GM12865 (cell line): ENCODE measurements at regions not wholly inside any gene's neighbourhood (a gene's known extent, or its start where the extent isn't known, plus 50 kb on each side); places are given as distances from the start of the nearest gene placed in this dataset.
A peak's percentile ranks its signal among the peaks of the same experiment; 100 is the strongest.

Source experiments
- DNase-seq: peaks from one replicate; pipeline ENCODE4 v3.0.0; 2010; ENCODE audit warnings: low read depth
- H3K4me3 ChIP-seq: 2 replicates; pipeline ENCODE4 v1.5.1; 2011; ENCODE audit warnings: mild to moderate bottlenecking, low read depth, low read length, control low read depth
- TF ChIP-seq, protein P1 (sequence below): IDR thresholded peaks from 2 replicates; pipeline ENCODE4 v1.5.1; 2011; ENCODE audit warnings: low read length, control low read depth, low read depth, inconsistent platforms; ENCODE audit not compliant: insufficient read depth; ENCODE audit errors: missing control alignments

DNA sequence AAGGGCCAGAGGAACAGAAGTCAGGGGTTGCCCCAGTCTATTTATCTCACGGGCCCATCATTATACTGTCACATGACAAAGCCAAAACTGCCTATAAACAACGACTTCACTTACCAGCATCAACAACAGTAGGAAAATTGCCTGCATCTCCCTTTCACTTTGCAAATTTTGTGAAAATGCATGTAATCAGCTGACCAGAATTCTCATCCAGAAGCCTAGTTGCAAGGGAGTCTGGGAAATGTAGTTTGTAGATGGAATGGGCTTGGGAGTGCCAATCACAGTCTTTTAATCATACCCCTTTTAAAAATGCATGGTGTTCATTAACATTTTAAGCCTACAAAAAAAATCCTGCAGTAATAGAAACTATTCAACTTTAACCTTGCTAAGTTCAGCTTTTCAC is 369.3 kb upstream of the TMPO start:
- DNase-seq: peak; percentile 12
- no peak overlapping the region for H3K4me3 ChIP-seq
- TF ChIP-seq, protein P1, sequence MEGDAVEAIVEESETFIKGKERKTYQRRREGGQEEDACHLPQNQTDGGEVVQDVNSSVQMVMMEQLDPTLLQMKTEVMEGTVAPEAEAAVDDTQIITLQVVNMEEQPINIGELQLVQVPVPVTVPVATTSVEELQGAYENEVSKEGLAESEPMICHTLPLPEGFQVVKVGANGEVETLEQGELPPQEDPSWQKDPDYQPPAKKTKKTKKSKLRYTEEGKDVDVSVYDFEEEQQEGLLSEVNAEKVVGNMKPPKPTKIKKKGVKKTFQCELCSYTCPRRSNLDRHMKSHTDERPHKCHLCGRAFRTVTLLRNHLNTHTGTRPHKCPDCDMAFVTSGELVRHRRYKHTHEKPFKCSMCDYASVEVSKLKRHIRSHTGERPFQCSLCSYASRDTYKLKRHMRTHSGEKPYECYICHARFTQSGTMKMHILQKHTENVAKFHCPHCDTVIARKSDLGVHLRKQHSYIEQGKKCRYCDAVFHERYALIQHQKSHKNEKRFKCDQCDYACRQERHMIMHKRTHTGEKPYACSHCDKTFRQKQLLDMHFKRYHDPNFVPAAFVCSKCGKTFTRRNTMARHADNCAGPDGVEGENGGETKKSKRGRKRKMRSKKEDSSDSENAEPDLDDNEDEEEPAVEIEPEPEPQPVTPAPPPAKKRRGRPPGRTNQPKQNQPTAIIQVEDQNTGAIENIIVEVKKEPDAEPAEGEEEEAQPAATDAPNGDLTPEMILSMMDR: no peak

DNA sequence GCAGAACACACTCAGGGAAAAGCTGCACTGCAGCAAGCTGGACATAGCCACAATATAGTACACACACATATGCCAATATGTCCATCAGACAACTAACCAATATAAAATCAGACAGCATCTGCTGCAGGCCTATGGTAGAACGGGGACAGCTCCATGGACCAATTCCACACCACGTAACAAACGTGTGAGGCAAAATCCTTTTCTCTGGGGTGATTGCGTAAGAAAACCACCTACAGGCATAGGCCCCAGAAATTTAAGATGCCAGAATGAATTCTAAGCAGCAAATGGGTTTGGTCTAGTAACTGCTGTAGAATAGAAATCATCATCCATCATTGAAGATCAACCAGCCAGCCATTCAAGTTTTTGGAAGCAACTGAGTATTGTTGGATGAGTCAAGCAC is 368.9 kb upstream of the TMPO start:
- TF ChIP-seq, protein P1: no peak
- DNase-seq: no peak
- no peak overlapping the region for H3K4me3 ChIP-seq

DNA sequence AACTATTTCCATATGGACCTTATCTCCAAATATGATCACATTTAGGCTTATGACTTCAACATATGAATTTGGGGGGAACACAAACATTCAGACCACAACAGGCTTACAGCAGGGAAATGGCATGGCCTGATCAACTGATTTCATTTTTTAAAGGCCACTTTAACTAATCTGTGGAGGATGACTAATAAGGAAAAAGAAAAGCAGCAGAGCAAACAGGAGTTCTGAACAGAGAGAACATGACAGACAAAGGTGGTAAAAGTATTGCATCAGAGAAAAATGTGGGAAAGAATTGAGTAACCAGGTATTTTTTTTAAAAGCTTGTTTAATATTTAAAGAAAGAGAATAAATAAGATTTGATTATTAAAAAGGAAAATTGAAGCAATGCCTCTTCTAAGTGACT is 366.1 kb upstream of the TMPO start:
- DNase-seq: peak; percentile 17
- no peak overlapping the region for H3K4me3 ChIP-seq
- TF ChIP-seq, protein P1: no peak

DNA sequence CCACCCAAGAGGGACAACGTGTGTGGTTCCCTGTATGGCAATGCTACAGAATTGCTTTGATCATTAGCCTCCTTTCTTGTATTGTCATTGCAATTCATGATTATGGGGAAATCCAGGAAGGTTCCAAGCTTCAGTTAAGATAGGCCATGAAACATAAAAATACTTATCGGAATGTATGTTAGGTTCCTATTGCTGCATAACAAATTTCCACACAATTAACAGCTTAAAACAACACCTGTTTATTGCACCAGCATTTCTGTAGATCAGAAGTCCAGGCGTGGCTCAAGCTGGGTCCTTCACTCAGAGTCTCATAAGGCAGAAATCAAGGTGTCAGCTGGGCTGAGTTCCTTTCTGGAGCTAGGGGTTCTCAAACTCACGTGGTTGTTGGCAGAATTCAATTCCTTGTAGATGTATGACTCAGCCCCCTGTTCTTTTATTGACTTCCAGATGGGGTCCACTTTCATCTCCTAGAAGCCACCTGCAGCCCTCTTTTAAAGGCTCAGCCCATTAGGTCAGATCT is 365.6 kb upstream of the TMPO start:
- H3K4me3 ChIP-seq: no peak overlapping the region
- DNase-seq: no peak
- TF ChIP-seq, protein P1: no peak

DNA sequence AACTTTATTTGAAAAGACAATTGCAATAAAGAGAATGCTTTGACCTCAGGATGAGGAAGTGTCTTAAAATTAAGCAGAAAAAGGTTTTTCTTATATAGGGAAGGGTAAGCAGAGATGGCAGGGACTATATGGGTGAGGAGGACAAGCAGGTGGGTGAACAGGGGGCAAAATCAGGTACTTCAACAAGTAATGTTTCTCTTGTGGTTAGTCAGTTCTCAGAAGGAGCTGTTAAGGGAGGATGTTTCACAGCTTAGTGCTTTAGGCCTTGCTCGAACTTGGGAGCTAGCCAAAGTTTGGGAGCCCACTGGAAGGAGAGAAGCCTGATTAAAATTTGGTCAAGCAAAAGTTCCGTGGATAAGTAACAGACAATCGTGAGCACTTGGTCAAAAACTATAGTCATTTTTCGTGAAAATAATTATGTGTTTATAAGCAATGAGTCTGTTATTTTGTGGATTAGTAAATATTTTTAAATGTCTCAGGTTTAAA is 364.2 kb upstream of the TMPO start:
- TF ChIP-seq, protein P1: no peak
- no peak overlapping the region for H3K4me3 ChIP-seq
- DNase-seq: no peak

DNA sequence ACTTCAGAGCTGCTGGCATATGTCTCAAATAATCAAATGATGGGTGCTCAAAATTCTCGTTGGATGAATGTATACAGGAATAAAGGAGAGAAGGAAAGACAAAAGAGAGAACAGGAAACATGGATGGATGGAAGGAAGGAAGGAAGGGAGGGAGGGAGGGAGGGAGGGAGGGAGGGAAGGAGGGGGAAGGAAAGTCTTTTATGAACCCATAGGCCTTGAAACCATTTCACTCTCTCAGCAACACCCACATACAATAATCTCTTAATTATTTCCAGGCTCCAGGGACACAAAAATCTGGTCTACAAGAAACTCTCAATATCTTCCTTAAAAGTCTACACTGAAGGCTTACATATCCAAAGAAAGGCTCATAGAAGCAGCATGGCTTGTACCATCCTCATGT is 363.4 kb upstream of the TMPO start:
- TF ChIP-seq, protein P1: no peak
- no peak for DNase-seq
- H3K4me3 ChIP-seq: no peak overlapping the region

DNA sequence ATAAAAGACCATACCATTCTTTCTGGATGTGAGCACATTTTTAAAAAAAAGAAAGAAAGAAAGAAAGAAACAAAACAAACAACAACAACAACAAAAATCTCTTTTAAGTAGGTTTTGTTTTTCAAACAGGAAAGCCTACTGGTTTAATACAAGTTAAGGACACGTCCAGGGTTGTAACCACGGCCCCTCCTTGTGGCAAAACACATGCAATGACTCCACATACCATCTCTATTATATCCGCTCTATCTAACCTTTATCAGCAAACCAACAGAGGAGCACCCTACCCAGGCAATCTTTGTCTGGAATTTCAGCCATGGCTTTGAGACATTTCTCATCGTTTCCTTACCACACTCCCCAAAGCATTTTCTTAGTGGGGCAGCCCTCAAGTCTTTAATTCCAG is 360.5 kb upstream of the TMPO start:
- H3K4me3 ChIP-seq: no peak overlapping the region
- peak; percentile 24 for DNase-seq
- TF ChIP-seq, protein P1: no peak
